Endothelial cell of umbilical vein (primary cell): ENCODE measurements at regions not wholly inside any gene's neighbourhood (a gene's known extent, or its start where the extent isn't known, plus 50 kb on each side); places are given as distances from the start of the nearest gene placed in this dataset.

Source experiments
- EZH2 ChIP-seq: IDR thresholded peaks from 2 replicates; pipeline ENCODE4 v1.6.1; 2012; ENCODE audit warnings: borderline replicate concordance, low read depth, mild to moderate bottlenecking, moderate library complexity, low read length, inconsistent platforms; ENCODE audit not compliant: severe bottlenecking
- FOS ChIP-seq: IDR thresholded peaks from 2 replicates; pipeline ENCODE4 v1.6.1; 2011; ENCODE audit warnings: mild to moderate bottlenecking, low read length, moderate library complexity, borderline replicate concordance; ENCODE audit not compliant: insufficient read depth
- GATA2 ChIP-seq: IDR thresholded peaks from 2 replicates; pipeline ENCODE4 v1.7.0; 2011; ENCODE audit warnings: low read depth, mild to moderate bottlenecking, moderate library complexity, mixed read lengths, low read length; ENCODE audit not compliant: insufficient read length, insufficient read depth
- JUN ChIP-seq: IDR thresholded peaks from 2 replicates; pipeline ENCODE4 v1.6.1; 2011; ENCODE audit warnings: borderline replicate concordance, low read depth; ENCODE audit not compliant: insufficient read length, insufficient read depth
- POLR2A ChIP-seq: IDR thresholded peaks from 2 replicates; pipeline ENCODE4 v1.6.1; 2012; ENCODE audit warnings: low read depth, mild to moderate bottlenecking, control low read depth, low read length
- POLR2AphosphoS5 ChIP-seq: IDR thresholded peaks from 2 replicates; pipeline ENCODE4 v1.6.1; 2012; ENCODE audit warnings: low read depth, mild to moderate bottlenecking, control low read depth, low read length, moderate library complexity; ENCODE audit not compliant: insufficient read depth
- TF ChIP-seq, protein P1 (sequence below), 2 donors: IDR thresholded peaks; 1 replicate in 1 of 2; 2 replicates in 1 of 2; pipeline ENCODE4 v1.5.1; 2011; ENCODE audit warnings: low read length in 2 of 2, mild to moderate bottlenecking in 2 of 2, moderate library complexity in 2 of 2, control low read depth in 1 of 2, inconsistent platforms in 1 of 2, low read depth in 1 of 2; ENCODE audit not compliant: insufficient read depth in 1 of 2; ENCODE audit errors: extremely low read depth in 1 of 2
- TF ChIP-seq, protein P2 (sequence below): IDR thresholded peaks from 2 replicates; pipeline ENCODE4 v1.6.1; 2011; ENCODE audit not compliant: insufficient read depth, insufficient read length

DNA sequence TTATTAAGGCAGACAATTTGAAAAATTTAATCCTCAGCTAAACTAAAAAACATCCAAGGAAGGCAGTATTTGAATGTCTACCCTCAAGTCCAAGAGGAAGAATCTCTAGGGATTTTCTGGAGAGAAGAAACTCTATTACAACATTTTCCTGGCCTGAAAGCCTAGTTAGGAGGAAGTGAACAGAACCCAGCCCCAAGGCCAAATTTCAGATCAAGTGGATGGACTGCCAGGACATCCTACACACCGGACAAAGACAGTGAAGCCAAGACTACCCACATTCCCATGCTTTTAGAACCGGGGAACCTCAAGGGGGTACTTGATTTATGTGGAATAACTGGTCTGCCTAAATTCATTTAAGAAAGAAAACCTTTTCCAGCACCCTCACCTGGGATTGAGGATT lies 108.9 kb upstream of the MEOX2 start:
- TF ChIP-seq POLR2A (no peak), FOS (no peak), GATA2 (no peak), EZH2 (no peak), POLR2AphosphoS5 (no peak), JUN (no peak)
- TF ChIP-seq, protein P1, sequence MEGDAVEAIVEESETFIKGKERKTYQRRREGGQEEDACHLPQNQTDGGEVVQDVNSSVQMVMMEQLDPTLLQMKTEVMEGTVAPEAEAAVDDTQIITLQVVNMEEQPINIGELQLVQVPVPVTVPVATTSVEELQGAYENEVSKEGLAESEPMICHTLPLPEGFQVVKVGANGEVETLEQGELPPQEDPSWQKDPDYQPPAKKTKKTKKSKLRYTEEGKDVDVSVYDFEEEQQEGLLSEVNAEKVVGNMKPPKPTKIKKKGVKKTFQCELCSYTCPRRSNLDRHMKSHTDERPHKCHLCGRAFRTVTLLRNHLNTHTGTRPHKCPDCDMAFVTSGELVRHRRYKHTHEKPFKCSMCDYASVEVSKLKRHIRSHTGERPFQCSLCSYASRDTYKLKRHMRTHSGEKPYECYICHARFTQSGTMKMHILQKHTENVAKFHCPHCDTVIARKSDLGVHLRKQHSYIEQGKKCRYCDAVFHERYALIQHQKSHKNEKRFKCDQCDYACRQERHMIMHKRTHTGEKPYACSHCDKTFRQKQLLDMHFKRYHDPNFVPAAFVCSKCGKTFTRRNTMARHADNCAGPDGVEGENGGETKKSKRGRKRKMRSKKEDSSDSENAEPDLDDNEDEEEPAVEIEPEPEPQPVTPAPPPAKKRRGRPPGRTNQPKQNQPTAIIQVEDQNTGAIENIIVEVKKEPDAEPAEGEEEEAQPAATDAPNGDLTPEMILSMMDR (IDR thresholded peaks at IDR 0.05; ENCODE audit: extremely low read depth in 1 of 2, insufficient read depth in 1 of 2, low read depth in 1 of 2, low read length in 2 of 2), result no peak
- TF ChIP-seq, protein P2, sequence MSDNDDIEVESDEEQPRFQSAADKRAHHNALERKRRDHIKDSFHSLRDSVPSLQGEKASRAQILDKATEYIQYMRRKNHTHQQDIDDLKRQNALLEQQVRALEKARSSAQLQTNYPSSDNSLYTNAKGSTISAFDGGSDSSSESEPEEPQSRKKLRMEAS, result no peak
